Loucy (cell line): ENCODE measurements at regions not wholly inside any gene's neighbourhood (a gene's known extent, or its start where the extent isn't known, plus 50 kb on each side); places are given as distances from the start of the nearest gene placed in this dataset.

Source experiments
- CTCF ChIP-seq: fragments of 200-600 bp; sonication (generic); conservative IDR thresholded peaks from 2 replicates; pipeline ENCODE4 v1.5.1; 2014; ENCODE audit warnings: mild to moderate bottlenecking, antibody characterized with exemption, low read length
- EZH2phosphoT487 ChIP-seq: fragments of 200-600 bp; IDR thresholded peaks from 2 replicates; pipeline ENCODE4 v1.6.1; 2018; ENCODE audit warnings: antibody characterized with exemption, mild to moderate bottlenecking, moderate library complexity, borderline replicate concordance

GRCh38 chr2:223474893-223475292, 127.3 kb downstream of the SCG2 start:
- TF ChIP-seq CTCF (no peak), EZH2phosphoT487 (no peak)
